ENCODE measurements at regions not wholly inside any gene's neighbourhood (a gene's known extent, or its start where the extent isn't known, plus 50 kb on each side); places are given as distances from the start of the nearest gene placed in this dataset.

GRCh38 chr21:19268686-19269085 is 865.1 kb upstream of the TMPRSS15 start:
- TF ChIP-seq, protein P1, sequence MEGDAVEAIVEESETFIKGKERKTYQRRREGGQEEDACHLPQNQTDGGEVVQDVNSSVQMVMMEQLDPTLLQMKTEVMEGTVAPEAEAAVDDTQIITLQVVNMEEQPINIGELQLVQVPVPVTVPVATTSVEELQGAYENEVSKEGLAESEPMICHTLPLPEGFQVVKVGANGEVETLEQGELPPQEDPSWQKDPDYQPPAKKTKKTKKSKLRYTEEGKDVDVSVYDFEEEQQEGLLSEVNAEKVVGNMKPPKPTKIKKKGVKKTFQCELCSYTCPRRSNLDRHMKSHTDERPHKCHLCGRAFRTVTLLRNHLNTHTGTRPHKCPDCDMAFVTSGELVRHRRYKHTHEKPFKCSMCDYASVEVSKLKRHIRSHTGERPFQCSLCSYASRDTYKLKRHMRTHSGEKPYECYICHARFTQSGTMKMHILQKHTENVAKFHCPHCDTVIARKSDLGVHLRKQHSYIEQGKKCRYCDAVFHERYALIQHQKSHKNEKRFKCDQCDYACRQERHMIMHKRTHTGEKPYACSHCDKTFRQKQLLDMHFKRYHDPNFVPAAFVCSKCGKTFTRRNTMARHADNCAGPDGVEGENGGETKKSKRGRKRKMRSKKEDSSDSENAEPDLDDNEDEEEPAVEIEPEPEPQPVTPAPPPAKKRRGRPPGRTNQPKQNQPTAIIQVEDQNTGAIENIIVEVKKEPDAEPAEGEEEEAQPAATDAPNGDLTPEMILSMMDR (IDR thresholded peaks at IDR 0.05; ENCODE audit: borderline replicate concordance, extremely low read depth, low read length, poor library complexity, severe bottlenecking): no peak
- TF ChIP-seq EZH2 (IDR thresholded peaks at IDR 0.05; ENCODE audit: borderline replicate concordance, low read depth, low read length, severe bottlenecking): no peak

Measured in DND-41 (cell line).